GM20000 (cell line): ENCODE measurements at regions not wholly inside any gene's neighbourhood (a gene's known extent, or its start where the extent isn't known, plus 50 kb on each side); places are given as distances from the start of the nearest gene placed in this dataset.

Source experiments
- DNase-seq: peaks from one replicate; pipeline ENCODE4 v3.0.0; 2012; ENCODE audit warnings: low spot score
- CTCF ChIP-seq: IDR thresholded peaks from 2 replicates; pipeline ENCODE4 v1.5.1; 2012; ENCODE audit warnings: mild to moderate bottlenecking, control low read depth; ENCODE audit errors: extremely low read depth, missing control alignments

GRCh38 chr11:97938789-97939188 is 1082.0 kb upstream of the CNTN5 start:
- no peak for TF ChIP-seq CTCF
- no peak for DNase-seq

DNA sequence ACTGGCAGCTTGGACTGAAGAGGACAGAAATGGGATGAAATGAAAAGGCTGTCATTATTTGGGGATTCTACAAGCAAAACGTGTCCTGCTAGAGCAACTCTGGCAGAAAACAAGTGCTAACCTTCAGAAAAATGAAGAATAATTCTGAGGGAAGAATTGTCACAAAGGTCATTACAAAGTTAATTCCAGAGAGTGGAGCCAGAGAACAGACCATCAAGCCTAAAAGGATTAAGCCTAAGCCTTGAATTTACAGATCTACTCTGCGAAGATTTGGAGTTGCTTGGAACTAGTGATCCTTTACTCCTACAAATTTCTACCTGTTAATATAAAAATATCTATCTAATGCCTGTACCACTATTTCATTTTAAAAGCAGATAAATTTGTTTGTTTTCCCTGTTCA is 1077.3 kb upstream of the CNTN5 start:
- TF ChIP-seq CTCF, result no peak
- no peak for DNase-seq

DNA sequence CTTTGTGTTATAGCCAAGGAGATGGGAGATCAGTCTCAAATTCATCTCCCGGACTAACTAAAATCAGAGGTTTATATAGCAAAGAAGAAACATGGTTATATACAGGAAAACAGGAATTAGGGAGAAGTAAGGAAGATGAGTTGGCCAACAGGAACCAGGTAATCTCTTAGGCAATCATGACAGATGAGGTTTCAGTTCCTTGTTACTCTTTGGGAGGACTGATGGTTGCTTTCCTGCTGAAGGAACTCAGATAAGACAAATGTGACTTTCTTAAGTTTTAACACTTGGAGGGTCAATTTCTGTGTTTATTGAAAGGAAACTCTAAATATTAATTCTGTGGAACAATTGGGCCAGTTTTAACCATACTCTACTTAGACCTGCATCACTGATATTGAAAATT is 1072.0 kb upstream of the CNTN5 start:
- no peak for DNase-seq
- TF ChIP-seq CTCF, result no peak

GRCh38 chr11:97955595-97955994 is 1065.2 kb upstream of the CNTN5 start:
- TF ChIP-seq CTCF, result no peak
- DNase-seq, result no peak

DNA sequence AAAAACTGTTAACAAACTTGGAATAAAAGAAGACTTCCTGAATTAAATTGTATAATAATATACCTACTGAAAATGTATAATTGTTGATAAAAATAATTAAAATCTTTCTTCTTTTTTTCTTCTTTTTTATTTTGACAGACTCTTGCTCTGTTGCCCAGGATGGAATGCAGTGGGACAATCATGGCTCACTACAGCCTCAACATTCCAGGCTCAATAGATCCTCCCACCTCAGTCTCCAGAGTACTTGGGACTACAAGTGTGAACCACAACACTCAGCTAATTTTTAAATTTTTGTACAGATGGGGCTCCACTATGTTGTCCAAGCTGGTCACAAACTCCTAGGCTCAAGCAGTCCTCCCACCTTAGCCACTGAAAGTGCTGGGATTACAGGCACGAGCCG is 1063.8 kb upstream of the CNTN5 start:
- no peak for DNase-seq
- no peak for TF ChIP-seq CTCF

GRCh38 chr11:97961431-97961830 is 1059.3 kb upstream of the CNTN5 start:
- no peak for TF ChIP-seq CTCF
- no peak for DNase-seq

DNA sequence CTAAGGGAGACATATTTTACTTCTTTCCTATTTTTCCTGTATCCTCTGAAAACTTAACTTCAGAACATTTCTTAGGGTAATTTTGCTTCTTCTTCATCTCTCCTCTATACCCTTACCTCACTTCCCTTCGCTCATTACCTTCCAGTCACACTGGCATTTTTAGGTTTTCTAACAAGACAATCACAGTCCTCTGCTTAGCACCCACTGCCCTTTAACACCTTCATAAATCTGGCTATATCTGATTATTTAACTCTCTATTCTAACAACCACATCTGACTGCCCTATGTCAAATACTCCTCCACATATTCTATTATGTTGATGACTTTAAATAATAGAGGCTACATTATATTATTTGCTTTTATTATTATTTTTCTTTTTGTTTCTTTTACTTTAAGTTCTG is 1058.0 kb upstream of the CNTN5 start:
- no peak for TF ChIP-seq CTCF

More for the DNA sequence above, 1058.0 kb upstream of the CNTN5 start:
- DNase-seq, result no peak
